Brain microvascular endothelial cell (primary cell): ENCODE measurements at regions not wholly inside any gene's neighbourhood (a gene's known extent, or its start where the extent isn't known, plus 50 kb on each side); places are given as distances from the start of the nearest gene placed in this dataset.

Experiments used
- DNase-seq: peaks from one replicate; pipeline ENCODE4 v3.0.0-alpha.2; 2020
- H3K27ac ChIP-seq: fragments of 250-450 bp; sonication (Bioruptor Pico); 2 replicates; pipeline ENCODE4 v1.5.1; 2020; ENCODE audit warnings: mild to moderate bottlenecking, moderate library complexity
- H3K27me3 ChIP-seq: fragments of 250-450 bp; sonication (Bioruptor Pico); replicated peaks from 2 replicates; pipeline ENCODE4 v1.5.1; 2020; ENCODE audit warnings: mild to moderate bottlenecking
- H3K36me3 ChIP-seq: fragments of 250-450 bp; sonication (Bioruptor Pico); replicated peaks from 2 replicates; pipeline ENCODE4 v1.5.1; 2020; ENCODE audit warnings: mild to moderate bottlenecking
- H3K4me3 ChIP-seq: 2 replicates; pipeline ENCODE4 v1.5.1; 2011; ENCODE audit warnings: low read depth, mild to moderate bottlenecking, control low read depth, low read length, moderate library complexity
- CTCF ChIP-seq: IDR thresholded peaks from 2 replicates; pipeline ENCODE4 v1.5.1; 2011; ENCODE audit warnings: low read depth, mild to moderate bottlenecking, moderate library complexity, low read length, control low read depth, inconsistent platforms; ENCODE audit errors: missing control alignments
- in situ Hi-C: cut with HindIII; loops from 2 replicates; pipeline ENCODE4 v1.10.0; 2017; ENCODE audit warnings: low sequenced_read_pairs, low pct_ligation_motif_present

- in situ Hi-C loops = no loop called here
- TF ChIP-seq CTCF = no peak
Observed at GRCh38 chr18:25658476-25658875, 306.5 kb upstream of the ZNF521 start.

GRCh38 chr18:25651553-25651952 is 299.6 kb upstream of the ZNF521 start:
- no peak for DNase-seq
- Histone ChIP-seq H3K27me3 (no peaks in the 10 kb centered on the region), H3K27ac (peak overlapping the region; percentile 95), H3K4me3 (no peak overlapping the region), H3K36me3 (no peaks in the 10 kb centered on the region)
- TF ChIP-seq CTCF = no peak
- in situ Hi-C loops = no loop called here

More at GRCh38 chr18:25658476-25658875, 306.5 kb upstream of the ZNF521 start:
- no peaks in the 10 kb centered on the region for H3K36me3 ChIP-seq
- H3K4me3 ChIP-seq = no peak overlapping the region
- no peak overlapping the region for H3K27ac ChIP-seq
- H3K27me3 ChIP-seq = no peaks in the 10 kb centered on the region
- no peak for DNase-seq

GRCh38 chr18:25650201-25650941 is 298.4 kb upstream of the ZNF521 start:
- Histone ChIP-seq H3K36me3 (no peaks in the 10 kb centered on the region), H3K27me3 (no peaks in the 10 kb centered on the region), H3K4me3 (no peak overlapping the region), H3K27ac (peak overlapping the region; percentile 95)
- DNase-seq = peak; percentile 94
- in situ Hi-C loops = no loop called here
- no peak for TF ChIP-seq CTCF

- Histone ChIP-seq H3K36me3 (no peaks in the 10 kb centered on the region), H3K4me3 (no peak overlapping the region), H3K27me3 (no peaks in the 10 kb centered on the region), H3K27ac (no peak overlapping the region)
- in situ Hi-C loops = no loop called here
- TF ChIP-seq CTCF = no peak
- no peak for DNase-seq
Observed at GRCh38 chr18:25648716-25649260, 296.8 kb upstream of the ZNF521 start.

GRCh38 chr18:25647404-25647803 is 295.4 kb upstream of the ZNF521 start:
- no peak for DNase-seq
- in situ Hi-C loops = no loop called here
- TF ChIP-seq CTCF = no peak
- no peaks in the 10 kb centered on the region for H3K36me3 ChIP-seq
- H3K27ac ChIP-seq = no peak overlapping the region
- no peak overlapping the region for H3K4me3 ChIP-seq
- no peaks in the 10 kb centered on the region for H3K27me3 ChIP-seq
